ENCODE measurements at regions not wholly inside any gene's neighbourhood (a gene's known extent, or its start where the extent isn't known, plus 50 kb on each side); places are given as distances from the start of the nearest gene placed in this dataset.

DNA sequence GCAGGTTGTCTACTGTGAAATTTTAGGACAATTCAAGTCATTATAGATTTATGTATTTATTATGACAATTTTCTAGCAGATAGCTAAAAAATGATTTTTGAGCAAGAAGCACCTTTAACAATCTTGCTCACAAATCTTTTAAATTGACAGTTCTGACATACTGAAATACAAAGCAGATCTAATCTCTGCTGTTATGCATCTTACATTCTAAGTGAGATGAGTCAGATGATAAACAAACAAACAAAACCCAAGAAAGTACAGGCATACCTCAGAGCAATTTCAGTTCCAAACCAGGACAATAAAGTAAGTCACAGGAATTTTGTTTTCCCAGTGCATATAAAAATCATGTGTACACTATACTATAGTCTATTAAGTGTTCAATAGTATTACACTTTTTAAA, 430.7 kb upstream of the PTCHD4 start:
- TF ChIP-seq, protein P1, sequence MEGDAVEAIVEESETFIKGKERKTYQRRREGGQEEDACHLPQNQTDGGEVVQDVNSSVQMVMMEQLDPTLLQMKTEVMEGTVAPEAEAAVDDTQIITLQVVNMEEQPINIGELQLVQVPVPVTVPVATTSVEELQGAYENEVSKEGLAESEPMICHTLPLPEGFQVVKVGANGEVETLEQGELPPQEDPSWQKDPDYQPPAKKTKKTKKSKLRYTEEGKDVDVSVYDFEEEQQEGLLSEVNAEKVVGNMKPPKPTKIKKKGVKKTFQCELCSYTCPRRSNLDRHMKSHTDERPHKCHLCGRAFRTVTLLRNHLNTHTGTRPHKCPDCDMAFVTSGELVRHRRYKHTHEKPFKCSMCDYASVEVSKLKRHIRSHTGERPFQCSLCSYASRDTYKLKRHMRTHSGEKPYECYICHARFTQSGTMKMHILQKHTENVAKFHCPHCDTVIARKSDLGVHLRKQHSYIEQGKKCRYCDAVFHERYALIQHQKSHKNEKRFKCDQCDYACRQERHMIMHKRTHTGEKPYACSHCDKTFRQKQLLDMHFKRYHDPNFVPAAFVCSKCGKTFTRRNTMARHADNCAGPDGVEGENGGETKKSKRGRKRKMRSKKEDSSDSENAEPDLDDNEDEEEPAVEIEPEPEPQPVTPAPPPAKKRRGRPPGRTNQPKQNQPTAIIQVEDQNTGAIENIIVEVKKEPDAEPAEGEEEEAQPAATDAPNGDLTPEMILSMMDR (IDR thresholded peaks at IDR 0.05; ENCODE audit: insufficient read depth, low read length), result no peak
- TF ChIP-seq POLR2AphosphoS5 (IDR thresholded peaks at IDR 0.05; ENCODE audit: low read depth), result no peak
